GM12872 (cell line): ENCODE measurements at regions not wholly inside any gene's neighbourhood (a gene's known extent, or its start where the extent isn't known, plus 50 kb on each side); places are given as distances from the start of the nearest gene placed in this dataset.

Source experiments
- CTCF ChIP-seq: IDR thresholded peaks from 3 replicates; pipeline ENCODE4 v1.5.1; 2011; ENCODE audit warnings: low read depth, mild to moderate bottlenecking, low read length, moderate library complexity; ENCODE audit not compliant: insufficient read depth

DNA sequence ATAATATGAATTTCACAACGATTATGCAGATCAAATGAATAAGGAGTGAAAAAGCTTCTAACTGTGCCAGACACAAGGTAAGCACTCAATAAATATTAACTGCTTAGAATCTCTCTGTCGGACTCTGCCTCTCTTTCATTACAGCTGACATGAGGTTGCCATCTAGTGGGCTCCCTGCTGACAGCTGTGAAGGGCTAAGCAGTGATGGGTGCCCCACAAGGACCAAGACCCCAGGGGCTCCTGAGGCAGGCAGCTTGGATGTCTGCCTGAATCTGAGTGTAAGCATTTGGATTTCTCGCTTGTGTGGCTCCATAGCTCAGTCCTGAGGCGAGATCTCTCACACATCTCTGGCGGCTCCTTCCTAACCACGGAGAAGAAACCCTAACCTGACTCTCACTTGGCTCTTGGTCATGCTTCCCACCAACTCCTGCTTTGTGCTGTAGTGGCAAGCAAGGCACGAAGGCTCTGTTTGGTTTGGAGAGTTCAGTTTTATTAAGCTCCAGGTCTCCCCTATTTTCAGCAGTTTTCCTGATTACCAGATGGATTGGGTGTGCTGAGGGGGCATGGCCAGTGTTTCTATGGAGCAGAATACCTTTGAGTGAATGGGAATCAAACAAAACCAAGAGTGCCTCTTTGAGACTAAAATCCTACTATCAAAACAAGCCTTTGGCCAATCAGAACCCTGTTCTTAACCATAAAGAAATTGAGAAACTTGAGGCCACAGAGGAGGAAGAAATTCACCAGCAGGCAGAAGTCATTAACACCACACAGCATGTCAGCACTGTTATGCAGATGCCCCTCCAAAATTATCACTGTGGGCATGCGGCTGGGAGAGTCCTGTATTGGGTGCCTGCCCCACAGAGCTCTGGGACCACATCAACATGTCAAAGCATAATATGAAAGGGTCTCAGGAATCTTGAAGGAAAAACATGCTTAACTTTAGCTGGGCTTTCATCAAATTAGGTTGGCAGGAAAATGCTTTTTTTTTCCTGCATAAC lies 152.8 kb upstream of the NTM start:
- TF ChIP-seq CTCF = peak; percentile 42

GRCh38 chr11:131218542-131218941 lies 151.9 kb upstream of the NTM start:
- no peak for TF ChIP-seq CTCF

GRCh38 chr11:131219646-131220045 lies 150.8 kb upstream of the NTM start:
- TF ChIP-seq CTCF = no peak

DNA sequence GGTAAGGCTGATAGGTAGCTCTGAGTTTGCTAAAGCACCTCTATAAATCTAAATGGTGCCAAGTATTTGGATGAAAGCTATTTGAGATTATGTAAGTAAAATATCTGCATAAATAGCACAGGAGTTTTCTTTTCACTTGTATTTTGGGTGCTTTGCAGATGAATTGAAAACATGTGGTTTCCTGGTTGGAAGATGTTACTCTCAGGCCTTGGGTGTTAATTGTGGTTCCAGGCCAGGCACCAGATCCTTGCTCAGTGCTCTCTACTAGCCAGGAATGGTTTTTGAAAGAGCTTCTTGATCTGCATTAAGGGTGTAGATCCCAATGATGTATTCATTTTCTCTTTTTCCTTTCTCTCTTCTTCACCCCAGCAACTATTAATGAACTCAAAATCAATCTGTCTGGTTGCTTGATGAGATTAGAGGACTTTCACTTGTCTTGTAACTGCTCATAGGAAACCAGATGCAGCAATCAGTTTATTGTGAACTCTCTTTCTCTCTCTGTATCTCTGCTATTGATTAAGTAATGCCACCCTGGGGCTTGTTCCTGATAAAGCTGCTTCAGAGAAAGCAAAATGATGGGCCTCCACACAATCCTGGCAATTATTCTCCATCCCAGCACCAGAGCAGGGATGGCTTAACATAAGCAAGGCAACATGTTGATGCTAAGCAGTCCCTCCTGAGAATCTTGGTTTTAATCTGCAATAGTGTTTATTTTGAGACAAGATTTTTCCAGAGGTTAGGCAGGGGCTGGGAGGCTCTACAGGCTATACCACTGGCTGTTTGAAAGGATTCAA lies 147.0 kb upstream of the NTM start:
- no peak for TF ChIP-seq CTCF

GRCh38 chr11:131228378-131228777 lies 142.0 kb upstream of the NTM start:
- TF ChIP-seq CTCF = no peak

DNA sequence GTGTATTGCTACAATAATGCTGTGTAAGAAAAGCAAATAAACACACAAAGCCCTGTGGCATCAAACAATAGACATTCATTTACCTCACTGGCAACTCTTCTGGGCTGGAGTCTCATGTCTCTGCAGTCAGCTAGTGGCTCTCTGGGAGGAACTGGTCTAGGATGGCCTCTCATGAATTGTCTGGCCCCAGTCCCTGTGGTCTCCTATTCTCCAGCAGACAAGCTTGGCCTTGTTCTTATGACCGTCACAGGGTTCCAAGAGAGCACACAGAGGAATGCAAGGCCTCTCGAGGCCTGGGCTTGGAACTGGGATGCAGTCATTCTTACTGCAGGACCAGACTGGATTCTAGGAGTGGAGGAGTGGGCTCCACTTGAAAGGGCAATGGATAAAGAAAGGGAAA lies 141.2 kb upstream of the NTM start:
- no peak for TF ChIP-seq CTCF

DNA sequence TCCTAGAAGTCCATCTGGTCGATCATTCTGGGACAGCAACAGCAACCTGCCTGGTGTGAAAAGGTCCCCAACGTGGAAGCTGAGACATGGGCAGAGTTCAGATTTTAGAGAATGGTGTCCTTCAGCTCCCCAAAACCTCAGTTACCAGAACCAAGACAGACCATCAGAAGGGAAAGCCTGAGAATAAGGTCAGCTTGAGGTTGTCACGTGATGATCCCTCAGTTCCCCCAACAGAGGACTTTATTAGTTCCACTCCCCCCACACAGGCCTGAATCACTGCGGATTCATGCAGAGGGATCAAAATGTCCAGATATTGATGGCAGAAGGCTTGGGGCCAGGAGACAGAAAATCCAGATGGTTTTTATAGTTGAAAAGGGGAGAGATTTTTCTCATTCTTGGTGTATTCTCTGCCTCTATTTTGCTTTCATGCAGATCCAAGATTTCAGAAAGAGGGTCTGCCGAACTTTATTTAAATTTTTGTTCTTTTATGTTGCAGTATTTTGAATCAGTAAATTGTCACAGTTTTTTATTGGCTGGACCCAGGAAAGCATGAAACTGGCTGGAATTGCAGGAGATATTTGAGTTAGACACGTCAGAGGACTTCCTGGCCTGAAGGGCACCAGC lies 139.0 kb upstream of the NTM start:
- TF ChIP-seq CTCF = no peak
